ENCODE measurements at regions not wholly inside any gene's neighbourhood (a gene's known extent, or its start where the extent isn't known, plus 50 kb on each side); places are given as distances from the start of the nearest gene placed in this dataset.

- TF ChIP-seq ELF4 (IDR thresholded peaks at IDR 0.05): no peak
- no peak for TF ChIP-seq CTBP1 (IDR thresholded peaks at IDR 0.05; ENCODE audit: borderline replicate concordance)
- TF ChIP-seq BHLHE40 (IDR thresholded peaks at IDR 0.05; ENCODE audit: borderline replicate concordance): no peak
- no peak for TF ChIP-seq FOXM1 (IDR thresholded peaks at IDR 0.05; ENCODE audit: borderline replicate concordance)
- no peak for TF ChIP-seq FOXK2 (IDR thresholded peaks at IDR 0.05)
- no peak for TF ChIP-seq NFRKB (IDR thresholded peaks at IDR 0.05)
- no peak for TF ChIP-seq SP1 (IDR thresholded peaks at IDR 0.05)
- TF ChIP-seq ARNT (IDR thresholded peaks at IDR 0.05): no peak
- TF ChIP-seq TARDBP (IDR thresholded peaks at IDR 0.05): no peak
Measured at GRCh38 chr19:27580906-27581305, 1632.0 kb downstream of the UQCRFS1 start.
